Smooth muscle cell of the brain vasculature (primary cell): ENCODE measurements at regions not wholly inside any gene's neighbourhood (a gene's known extent, or its start where the extent isn't known, plus 50 kb on each side); places are given as distances from the start of the nearest gene placed in this dataset.

Experiments
- DNase-seq: peaks from one replicate; pipeline ENCODE4 v3.0.0-alpha.2; 2012; ENCODE audit warnings: low read depth, low spot score

DNA sequence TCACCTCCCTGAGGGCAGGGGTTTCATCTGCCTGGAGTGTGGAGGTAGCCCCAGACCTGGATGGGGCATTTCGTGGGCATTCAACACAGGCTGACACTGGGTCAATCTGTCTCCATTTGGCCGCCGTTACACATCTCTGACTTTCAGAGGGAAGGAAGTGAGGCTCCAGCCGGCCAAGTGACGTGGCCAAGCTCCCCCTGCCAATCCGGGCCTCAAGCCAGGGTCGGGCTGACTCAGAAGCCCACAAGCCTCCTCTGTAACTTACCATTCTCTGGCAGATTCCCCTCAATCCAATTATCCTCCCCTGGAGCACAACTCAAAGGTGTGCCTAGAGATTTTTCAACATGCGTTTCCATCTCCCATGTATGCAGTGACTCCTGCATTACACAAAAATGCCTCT is 227.6 kb downstream of the KLF13 start:
- no peak for DNase-seq

DNA sequence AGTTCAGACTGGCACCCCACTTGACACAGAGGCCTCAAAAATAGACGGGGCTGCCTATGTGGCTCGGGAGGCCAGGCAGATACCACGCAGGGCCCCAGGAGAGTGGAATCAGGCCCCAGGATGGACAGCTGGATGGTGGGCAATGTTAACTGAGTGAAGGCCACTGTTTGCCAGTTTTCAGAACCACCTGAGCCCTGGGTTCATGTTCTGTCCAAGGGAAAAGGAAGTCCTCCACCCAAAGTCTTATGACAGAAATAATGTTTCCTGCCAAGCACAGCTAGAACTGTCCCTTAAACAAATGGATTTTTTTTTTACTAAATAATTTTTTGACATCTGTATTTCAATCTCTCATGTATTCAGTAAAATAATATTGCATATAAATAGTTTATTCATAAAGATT is 228.4 kb downstream of the KLF13 start:
- no peak for DNase-seq

DNA sequence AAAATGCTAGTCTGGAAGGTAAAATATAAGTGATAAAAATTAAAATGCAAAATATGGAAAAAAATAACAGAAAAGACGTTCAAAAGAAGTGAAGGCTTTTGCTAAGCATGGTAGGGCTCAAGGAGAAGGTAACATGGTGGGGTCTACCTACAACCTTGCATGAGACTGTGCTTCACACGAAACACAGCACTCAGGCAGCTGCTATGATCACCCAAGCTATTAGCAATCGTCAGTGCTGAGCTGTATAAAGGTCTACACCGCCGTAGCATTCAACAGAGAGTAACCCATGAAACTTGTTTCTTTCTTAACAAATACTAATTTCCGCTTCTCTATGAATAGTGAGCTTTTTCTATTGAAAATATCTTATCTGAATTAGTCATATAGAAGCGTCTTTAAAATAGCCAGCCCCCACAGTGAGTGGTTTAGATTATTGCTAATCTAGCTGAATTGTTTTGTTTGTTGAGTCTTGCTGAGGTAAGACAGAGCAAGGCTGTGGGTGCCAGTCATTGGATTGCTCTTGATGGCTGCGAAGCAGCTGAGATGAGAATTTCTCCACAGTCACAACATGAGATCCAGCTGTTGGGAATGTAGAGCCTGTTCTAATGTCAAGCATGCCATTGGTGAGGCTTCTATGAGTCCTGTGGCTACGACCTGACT is 230.0 kb downstream of the KLF13 start:
- DNase-seq, result no peak

DNA sequence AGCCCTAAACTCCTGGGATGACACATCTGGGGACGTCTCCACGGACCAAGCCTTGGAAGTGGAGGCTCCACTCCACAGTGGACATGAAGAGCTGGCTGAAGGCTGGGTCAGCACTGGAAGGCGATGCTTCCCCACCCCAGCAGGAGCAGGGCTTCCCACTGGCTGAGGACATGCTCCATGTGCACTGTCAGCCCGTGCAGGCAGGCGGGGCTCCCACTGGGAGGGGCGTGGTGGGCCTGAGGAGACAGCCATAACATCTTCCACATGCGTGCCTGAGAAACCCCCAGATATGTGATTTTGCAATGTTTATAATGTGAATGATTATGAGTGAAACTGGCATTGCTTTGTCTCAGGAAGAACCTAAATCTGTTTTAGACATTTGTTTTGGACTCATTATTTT is 231.3 kb downstream of the KLF13 start:
- DNase-seq, result no peak

DNA sequence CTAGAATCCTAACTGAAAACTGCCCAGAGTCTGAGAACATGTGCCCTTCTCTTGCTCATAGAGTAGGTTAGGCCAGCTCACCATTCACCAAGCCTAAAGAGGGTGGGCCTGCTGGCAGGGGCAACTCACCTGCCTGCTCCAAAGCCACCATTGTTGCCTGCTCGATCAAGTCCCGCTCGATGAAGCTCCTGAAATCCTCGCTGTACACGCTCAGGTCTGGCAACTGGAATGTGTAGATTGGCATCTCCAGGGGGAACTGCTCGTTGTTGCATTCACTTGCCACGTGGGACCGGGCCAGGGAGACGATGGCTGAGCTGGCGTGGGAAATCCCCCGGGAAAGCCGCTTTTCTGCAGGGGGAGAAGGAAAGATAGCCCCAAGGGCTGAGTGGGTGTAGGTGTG is 232.2 kb downstream of the KLF13 start:
- no peak for DNase-seq

DNA sequence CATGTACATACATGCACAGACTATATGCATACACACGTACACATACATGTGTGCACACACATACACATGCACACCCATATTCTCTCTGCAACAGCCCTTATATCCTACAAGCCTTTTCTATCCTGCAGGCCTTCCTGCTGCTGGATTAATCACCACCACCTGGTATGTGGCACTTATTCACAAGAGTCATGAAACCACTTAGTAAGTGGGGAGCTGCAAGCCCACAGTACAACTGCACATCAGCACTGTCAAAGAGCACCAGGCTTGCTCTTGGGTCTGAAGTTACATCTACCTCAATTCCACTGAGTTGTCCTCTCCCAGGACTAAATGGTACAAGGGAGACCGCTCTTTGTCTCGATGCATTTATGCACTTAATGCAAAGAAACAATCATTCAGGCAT is 233.2 kb downstream of the KLF13 start:
- DNase-seq, result no peak

DNA sequence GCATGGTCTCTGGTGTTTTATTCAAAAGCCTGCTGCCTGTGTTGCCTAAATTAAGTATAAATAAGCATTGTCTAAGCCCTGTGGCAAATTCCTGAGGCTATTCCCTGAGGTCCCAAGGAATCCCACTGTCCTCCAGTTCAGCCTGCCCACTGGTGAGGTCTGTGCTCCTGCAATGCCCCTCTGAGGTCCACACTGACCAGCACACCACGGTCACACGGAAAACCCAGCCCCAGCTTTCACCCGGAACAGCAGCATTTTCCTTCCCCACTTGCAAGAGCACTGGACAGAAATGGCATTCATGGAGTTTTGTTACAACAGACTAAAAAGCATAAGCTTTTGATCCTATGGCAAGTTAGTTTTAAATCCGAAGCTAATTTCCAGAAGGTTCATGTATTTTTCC is 234.0 kb downstream of the KLF13 start:
- no peak for DNase-seq

DNA sequence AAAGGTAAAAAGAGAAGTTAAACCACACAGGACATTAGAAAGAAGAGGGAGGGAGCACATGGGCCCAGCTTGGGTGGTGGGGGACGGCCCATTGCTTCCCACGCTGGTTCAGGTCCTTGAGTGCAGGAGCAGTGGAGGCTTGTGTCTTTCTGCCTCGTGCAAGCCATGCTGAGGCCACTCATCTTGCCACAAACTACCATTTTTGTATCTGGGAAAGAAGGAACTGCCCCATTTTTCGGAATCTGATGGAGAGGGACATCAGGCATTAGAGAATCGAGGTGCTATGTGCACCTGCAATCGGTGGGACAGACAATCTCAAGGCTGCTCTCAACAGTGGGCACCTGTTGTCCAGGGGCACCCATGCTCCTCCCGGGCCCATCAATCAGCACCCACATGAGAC is 234.5 kb downstream of the KLF13 start:
- no peak for DNase-seq

DNA sequence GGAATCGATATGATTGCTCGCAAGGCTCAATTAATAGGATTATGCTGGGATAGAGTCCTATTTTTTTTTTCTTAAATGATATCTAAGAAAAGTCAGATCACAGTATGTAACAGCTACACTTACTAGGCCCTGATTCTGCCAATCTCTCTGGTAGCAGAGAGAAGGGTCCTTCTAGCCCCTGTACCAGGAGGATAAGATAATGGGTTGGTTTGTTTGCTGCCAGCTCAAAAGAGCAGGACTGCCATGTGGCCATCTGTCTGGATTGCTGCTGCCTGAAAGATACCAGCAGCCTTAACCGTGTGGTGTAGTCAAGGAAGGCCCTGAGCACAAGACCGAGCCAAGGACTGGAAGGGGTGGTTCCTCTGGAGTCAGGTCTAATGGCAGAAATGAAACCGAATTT is 236.4 kb downstream of the KLF13 start:
- no peak for DNase-seq

DNA sequence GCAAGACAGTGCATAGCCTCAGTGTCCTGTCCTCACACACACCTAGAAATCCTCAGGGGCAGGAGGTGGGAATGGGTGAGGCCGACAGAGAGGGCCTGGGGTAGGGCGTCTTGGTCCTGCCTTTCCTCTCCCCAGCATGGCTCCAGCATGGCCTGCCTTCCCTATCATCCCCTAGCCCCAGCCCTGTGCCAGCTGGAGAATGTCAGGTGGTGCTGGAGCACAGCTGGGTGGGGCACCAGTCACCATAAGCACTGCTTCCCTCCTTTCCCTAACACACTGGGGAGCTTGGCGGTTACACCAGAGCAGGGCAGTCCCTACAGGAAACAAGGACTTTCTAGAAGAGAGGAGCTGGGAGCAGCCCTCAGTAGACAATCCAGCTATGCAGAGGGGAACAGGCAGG is 236.8 kb downstream of the KLF13 start:
- DNase-seq, result no peak

DNA sequence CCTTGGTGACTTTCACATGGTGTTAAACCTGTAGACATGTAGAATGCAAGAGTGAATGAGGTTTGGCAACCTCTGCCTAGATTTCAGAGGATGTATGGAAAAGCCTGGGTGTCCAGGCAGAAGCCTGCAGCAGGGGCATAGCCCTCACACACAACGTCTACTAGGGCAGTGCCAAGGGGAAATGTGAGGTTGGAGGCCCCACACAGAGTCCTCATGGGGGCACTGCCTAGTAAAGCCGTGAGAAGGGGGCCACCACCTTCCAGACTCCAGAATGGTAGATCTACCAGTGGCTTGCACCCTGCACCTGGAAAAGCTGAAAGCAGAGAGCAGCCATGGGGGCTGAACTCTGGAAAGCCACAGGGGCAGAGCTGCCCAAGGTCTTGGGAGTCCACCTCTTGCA is 241.2 kb downstream of the KLF13 start:
- no peak for DNase-seq

DNA sequence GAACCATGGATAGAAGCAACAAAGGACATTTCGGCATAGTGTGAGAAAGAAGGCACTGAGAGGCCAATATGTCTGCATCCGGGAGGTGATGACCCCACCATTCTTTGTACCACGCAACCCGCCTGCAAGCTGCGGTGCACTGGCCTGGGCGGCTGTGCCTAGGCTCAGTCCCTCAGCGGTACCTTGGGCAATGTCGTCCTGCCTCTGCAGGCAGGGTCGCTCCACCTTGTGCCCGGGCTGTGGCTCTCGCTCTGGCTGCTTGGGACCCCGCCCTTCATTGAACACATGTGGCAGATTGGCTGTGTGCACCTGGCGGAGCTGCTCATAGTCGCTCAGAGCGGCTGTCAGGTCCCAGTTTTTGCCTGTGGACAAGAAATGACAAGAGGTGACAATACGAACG is 243.2 kb downstream of the KLF13 start:
- DNase-seq, result no peak

DNA sequence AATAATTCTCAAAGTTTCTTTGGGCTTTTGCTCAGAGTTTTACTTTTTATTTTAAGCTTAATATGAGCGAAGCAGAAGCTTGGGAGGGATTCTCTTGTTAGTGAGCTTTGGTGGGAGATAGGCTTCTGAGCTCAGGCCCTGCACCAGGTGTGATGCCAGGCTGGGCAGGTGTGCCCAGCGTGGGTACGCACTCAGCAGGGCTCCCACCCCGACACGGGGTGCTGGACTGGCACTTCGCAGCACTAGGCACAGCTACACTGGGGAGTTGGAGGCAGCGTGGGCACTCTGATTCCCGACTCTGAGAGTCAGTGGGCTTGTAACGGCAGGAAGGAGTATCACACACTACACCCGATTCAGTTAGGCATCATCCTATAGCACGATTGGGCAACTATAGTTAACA is 244.0 kb downstream of the KLF13 start:
- DNase-seq, result no peak

DNA sequence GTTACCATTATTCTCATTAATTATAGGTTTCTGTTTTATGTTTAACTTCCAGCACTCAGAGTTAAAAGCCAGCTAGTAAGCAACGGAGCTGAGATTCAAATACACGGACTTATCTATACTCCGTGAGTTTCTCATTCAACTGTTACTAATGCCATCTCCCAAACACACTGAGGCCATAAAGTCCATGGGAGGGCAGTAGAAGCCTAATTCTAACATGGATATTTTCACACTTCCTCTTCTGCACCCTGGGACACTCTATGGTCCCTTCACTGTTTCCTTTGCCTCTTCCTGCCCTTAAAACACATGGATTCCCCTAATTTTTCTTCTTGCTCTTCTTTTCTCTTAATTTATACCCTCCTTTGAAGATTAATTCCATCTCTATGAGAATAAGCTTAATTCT is 245.0 kb downstream of the KLF13 start:
- DNase-seq, result no peak

DNA sequence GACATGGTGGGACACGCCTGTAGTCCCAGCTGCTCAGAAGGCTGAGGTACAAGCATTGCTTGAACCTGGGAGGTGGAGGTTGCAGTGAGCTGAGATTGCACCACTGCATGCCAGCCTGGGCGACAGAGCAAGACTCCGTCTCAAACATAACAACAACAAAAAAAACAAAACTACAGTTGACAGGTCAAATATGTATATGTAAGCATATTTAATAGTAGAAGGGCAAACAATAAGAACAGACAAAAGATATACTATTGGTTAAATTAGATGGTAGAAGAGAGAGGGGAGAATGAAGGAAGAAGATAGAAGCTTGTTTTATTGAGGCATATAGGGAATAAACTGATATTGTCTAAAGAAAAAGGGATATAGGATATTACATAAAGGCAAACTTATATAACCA is 247.1 kb downstream of the KLF13 start:
- DNase-seq, result no peak

DNA sequence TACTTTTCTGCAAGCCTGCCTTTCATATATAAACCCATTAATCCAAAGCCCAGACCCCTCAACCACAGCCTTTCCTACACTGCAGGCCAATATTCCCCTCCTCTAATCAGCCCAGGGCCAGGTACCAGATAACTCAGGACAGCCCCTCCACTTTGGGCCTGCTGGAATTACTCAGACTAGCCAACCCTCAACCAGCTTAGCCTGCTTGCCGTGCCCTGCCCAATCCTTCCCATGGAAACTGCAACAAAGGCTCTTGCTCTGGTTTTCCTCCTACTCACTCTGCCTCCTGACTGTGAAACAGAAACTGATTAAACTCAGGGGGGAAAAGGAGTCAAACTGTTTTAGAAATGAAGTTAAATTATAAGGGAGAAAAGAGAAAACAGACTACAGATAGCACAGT is 248.1 kb downstream of the KLF13 start:
- DNase-seq, result no peak

DNA sequence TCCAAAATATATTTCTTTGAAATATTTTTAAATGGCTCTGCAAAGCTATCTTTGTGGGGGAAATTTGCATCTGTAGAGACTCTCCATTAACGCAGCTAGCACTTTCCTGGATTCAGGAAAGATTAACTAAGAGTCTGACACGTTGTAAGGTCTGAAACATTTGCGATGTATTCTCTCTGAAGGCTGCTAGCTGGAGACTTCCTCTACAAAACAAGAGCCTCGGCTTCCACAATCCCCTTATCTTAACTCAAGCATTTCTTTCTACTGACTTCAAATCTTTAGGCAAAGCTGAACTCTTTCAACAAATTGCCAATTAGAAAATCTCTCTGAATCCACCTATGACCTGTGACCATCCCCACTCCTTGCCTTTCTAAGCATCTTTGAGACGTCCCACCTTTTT is 250.5 kb downstream of the KLF13 start:
- no peak for DNase-seq

DNA sequence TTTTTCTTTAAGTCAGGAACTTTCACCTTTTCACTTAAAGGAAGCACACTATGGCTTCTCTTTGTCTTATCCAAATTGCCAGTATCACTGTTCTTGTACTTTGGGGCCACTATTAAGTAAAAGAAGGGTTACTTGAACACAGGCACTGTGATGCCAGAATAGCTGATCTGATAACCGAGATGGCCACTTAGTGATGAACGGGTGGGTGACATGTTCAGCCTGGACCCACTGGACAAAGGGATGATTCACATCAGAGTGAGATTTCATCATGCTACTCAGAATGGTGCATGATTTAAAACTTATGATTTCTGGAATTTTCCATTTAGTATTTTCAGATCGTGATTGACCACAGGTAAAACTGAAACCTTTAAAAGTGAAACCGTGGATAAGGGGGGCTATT is 252.6 kb downstream of the KLF13 start:
- no peak for DNase-seq

DNA sequence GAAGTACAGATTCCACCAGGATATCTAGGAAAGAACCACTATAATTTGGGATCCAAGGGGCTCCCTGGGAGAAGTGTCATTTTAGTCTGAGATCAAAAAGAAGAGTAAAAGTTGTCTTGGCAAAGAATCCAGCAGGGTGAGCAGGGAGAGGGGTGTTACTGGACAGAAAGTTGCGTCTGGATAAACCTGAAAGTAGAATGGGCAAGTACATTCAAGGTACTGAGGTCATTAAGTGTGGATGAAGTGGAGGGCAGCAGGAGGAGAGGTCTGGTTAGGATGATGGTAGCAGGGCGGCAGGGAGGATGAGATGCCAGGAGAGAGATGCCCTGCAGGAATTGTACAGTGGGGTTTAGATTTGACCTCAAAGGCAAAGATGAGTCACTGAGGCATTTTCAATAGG is 253.3 kb downstream of the KLF13 start:
- no peak for DNase-seq

DNA sequence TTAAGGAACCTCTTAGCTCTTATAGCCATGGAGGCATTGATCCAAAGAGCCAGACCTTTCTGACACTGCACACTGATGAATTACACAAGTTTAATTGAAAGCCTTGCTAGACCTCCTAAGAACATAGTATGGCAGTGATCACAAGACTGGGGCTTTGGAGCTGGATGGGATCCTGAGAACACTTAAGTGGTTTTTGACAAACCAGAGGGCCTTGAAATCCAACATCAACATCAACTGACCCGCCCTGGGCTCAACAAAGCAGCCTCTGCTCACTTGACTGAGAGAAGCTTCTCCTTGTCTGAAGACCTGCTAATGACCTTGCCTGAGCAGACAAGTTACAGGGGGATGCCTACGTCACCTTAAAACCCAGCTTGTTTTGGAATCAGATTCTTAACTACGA is 257.6 kb downstream of the KLF13 start:
- DNase-seq, result no peak

DNA sequence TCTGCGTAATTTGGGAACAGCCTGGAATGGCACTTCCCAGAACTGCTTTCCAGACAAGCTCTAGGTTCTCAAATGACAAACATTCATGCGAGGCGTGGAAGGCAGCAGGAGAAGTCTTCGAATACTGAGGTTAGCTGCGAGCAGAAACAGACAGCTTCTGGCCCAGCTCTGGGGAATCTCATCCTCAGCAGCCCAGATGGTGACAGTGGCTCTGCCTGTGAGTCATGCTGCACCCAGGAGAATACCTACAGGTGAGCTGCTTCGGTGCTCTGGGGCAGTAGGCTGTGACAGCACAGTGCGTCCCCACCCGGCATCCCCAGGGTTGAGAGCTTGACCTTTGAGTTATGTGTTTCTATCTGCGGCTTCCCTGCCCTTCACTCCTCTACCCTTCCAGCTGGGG is 258.6 kb downstream of the KLF13 start:
- DNase-seq, result no peak

DNA sequence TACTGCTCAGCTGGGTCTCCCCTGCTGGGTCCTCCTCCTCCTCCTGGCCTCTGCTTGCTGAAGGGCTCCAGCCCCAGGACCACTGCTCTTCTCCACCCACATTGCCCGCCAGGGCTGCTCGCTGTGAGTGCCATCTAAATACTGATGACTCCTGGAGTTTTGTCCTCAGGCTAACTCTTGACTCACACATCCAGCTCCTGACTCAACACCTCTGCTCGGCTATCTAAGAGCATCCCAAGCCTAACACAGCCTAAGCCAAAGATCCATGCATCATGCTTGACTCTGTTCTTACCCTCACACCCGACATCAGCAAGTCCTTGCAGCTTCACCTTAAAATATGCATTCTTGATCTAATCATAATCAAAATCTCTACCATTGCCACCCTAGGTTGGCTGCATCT is 260.2 kb downstream of the KLF13 start:
- DNase-seq, result no peak

DNA sequence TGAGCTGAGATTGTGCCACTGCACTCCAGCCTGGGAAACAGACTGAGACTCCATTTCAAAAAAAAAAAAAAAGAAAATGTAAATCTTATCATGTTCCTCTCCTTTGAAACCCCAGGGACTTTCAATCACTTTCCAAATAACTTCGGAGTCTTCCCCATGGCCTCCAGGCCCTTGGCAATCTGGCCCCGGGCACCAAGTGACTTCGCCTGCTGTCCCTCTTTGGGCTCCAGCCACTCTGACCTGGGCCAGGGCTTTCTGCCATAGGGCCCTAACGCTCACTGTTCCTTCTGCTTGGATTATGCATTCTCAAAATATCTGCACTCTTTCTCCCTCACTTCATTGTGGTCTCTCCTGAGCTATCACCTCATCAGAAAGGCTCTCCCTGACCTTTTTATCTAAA is 260.9 kb downstream of the KLF13 start:
- no peak for DNase-seq

DNA sequence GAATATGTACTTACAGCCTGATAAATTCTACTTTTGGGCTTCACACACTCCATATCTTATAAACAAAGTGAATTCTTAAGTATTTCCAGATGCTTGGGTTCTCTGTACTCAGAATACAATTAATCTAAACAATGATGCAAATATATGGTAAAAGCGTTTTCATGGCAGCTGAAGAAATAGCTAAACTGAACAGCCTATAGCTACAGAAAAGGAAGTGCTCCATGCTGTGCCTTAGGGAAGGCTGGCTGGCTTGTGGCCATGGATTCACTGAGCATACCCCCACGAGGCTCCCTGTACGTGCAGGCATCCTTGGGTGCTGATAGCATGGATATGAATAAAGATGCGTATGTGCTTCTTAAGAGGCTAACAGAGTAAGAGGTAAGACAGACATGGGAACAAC is 264.0 kb downstream of the KLF13 start:
- DNase-seq, result no peak

DNA sequence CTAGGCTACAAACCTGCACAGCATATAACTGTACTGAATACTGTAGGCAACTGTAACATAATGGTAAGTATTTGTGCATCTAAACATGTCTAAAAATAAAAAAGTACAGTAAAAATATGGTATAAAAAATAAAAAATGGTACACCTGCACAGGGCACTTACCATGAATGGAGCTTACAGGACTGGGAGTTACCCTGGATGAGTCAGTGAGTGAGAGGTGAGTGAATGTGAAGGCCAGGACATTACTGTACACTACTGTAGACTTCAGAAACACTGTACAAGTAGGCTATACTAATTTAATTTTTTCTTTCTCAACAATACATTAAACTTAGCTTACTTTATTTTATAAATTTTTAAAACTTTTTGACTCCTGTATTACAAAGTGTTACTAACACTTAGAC is 265.3 kb downstream of the KLF13 start:
- DNase-seq, result no peak
